Keratinocyte (primary cell): ENCODE measurements at regions not wholly inside any gene's neighbourhood (a gene's known extent, or its start where the extent isn't known, plus 50 kb on each side); places are given as distances from the start of the nearest gene placed in this dataset.

Experiments
- EZH2 ChIP-seq: IDR thresholded peaks from one replicate; pipeline ENCODE4 v1.6.1; 2012; ENCODE audit warnings: inconsistent platforms, mild to moderate bottlenecking, low read length, moderate library complexity
- TF ChIP-seq, protein P1 (sequence below), 3 experiments: IDR thresholded peaks in 1 of 3; conservative IDR thresholded peaks in 1 of 3; optimal IDR thresholded peaks in 1 of 3; 2 replicates in 2 of 3; 3 replicates in 1 of 3; pipeline versions ENCODE3 to v1.5.1; 2011; ENCODE audit warnings: low read length in 3 of 3, mild to moderate bottlenecking in 3 of 3, moderate library complexity in 2 of 3, control low read depth in 1 of 3, inconsistent platforms in 1 of 3; ENCODE audit not compliant: insufficient read depth in 2 of 3; ENCODE audit errors: extremely low read depth in 1 of 3

DNA sequence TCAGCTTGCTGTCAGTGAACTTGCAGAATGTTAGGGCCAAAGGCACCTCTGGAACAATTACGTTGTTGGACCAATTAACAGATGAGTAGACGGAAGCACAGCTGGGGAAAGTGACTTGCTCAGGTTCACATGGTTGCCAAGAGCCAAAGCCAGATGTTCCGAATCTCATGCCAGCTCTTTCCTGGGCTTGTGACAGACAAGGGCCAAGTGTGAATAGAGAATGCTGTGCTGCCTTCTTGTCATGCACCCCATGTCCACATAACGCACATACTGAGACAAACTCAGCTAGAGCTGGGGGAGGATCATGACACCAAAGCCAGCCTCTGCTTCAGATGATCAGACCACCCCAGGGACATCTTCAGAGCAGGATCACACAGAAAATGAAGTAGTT is 616.3 kb downstream of the INSC start:
- TF ChIP-seq, protein P1, sequence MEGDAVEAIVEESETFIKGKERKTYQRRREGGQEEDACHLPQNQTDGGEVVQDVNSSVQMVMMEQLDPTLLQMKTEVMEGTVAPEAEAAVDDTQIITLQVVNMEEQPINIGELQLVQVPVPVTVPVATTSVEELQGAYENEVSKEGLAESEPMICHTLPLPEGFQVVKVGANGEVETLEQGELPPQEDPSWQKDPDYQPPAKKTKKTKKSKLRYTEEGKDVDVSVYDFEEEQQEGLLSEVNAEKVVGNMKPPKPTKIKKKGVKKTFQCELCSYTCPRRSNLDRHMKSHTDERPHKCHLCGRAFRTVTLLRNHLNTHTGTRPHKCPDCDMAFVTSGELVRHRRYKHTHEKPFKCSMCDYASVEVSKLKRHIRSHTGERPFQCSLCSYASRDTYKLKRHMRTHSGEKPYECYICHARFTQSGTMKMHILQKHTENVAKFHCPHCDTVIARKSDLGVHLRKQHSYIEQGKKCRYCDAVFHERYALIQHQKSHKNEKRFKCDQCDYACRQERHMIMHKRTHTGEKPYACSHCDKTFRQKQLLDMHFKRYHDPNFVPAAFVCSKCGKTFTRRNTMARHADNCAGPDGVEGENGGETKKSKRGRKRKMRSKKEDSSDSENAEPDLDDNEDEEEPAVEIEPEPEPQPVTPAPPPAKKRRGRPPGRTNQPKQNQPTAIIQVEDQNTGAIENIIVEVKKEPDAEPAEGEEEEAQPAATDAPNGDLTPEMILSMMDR (optimal IDR thresholded peaks at IDR 0.05 in 1 of 3, IDR thresholded peaks at IDR 0.05 in 1 of 3, conservative IDR thresholded peaks at IDR 0.05 in 1 of 3; ENCODE audit: extremely low read depth in 1 of 3, insufficient read depth in 2 of 3, low read length in 3 of 3): no peak
- TF ChIP-seq EZH2: no peak
